Glutamatergic neuron (in vitro differentiated cells): ENCODE measurements at regions not wholly inside any gene's neighbourhood (a gene's known extent, or its start where the extent isn't known, plus 50 kb on each side); places are given as distances from the start of the nearest gene placed in this dataset.

ENCODE experiments used
- DNase-seq: peaks from one replicate; pipeline ENCODE4 v3.0.0; 2022
- H3K27ac Mint-ChIP-seq: one replicate; pipeline ENCODE4 v1.8.0; 2020; ENCODE audit warnings: mild to moderate bottlenecking, mixed read lengths, inconsistent platforms; ENCODE audit not compliant: unreplicated experiment
- H3K27me3 Mint-ChIP-seq: one replicate; pipeline ENCODE4 v1.8.0; 2020; ENCODE audit warnings: mild to moderate bottlenecking, moderate library complexity, mixed read lengths, inconsistent platforms; ENCODE audit not compliant: unreplicated experiment
- H3K36me3 Mint-ChIP-seq: one replicate; pipeline ENCODE4 v1.8.0; 2020; ENCODE audit warnings: mild to moderate bottlenecking, mixed read lengths, inconsistent platforms; ENCODE audit not compliant: unreplicated experiment
- H3K4me1 Mint-ChIP-seq: one replicate; pipeline ENCODE4 v1.8.0; 2020; ENCODE audit warnings: mild to moderate bottlenecking, low read depth, mixed read lengths, inconsistent platforms; ENCODE audit not compliant: unreplicated experiment
- H3K4me3 Mint-ChIP-seq: one replicate; pipeline ENCODE4 v1.8.0; 2020; ENCODE audit warnings: mild to moderate bottlenecking, mixed read lengths, inconsistent platforms; ENCODE audit not compliant: unreplicated experiment
- H3K9me3 Mint-ChIP-seq: one replicate; pipeline ENCODE4 v1.8.0; 2020; ENCODE audit warnings: mild to moderate bottlenecking, moderate library complexity, mixed read lengths, inconsistent platforms; ENCODE audit not compliant: unreplicated experiment
- CTCF ChIP-seq: fragments of 200-600 bp; sonication (generic); IDR thresholded peaks from one replicate; pipeline ENCODE4 v1.5.0; 2021; ENCODE audit not compliant: partially characterized antibody, unreplicated experiment

GRCh38 chr10:89853781-89854191, 152.4 kb downstream of the KIF20B start:
- Mint-ChIP-seq H3K27ac (no peak overlapping the region), H3K9me3 (peaks cover 2% of the 10 kb centered on the region), H3K4me3 (no peak overlapping the region), H3K4me1 (peaks cover 4% of the 10 kb centered on the region), H3K36me3 (peaks cover 5% of the 10 kb centered on the region), H3K27me3 (no peaks in the 10 kb centered on the region)
- peak; percentile 57 for DNase-seq
- TF ChIP-seq CTCF = peak; percentile 56

GRCh38 chr10:89857431-89858042, 156.1 kb downstream of the KIF20B start:
- no peak overlapping the region for H3K27ac Mint-ChIP-seq

GRCh38 chr10:89861199-89861573, 159.8 kb downstream of the KIF20B start:
- no peak for TF ChIP-seq CTCF
- no peak overlapping the region for H3K27ac Mint-ChIP-seq
- H3K27me3 Mint-ChIP-seq = no peaks in the 10 kb centered on the region
- H3K36me3 Mint-ChIP-seq = no peaks in the 10 kb centered on the region
- no peaks in the 10 kb centered on the region for H3K9me3 Mint-ChIP-seq
- H3K4me3 Mint-ChIP-seq = no peak overlapping the region
- DNase-seq = no peak
- H3K4me1 Mint-ChIP-seq = no peaks in the 10 kb centered on the region

More at GRCh38 chr10:89857431-89858042, 156.1 kb downstream of the KIF20B start:
- Mint-ChIP-seq H3K4me3 (no peak overlapping the region), H3K9me3 (no peaks in the 10 kb centered on the region), H3K27me3 (no peaks in the 10 kb centered on the region), H3K36me3 (peaks cover 4% of the 10 kb centered on the region), H3K4me1 (no peaks in the 10 kb centered on the region)
- no peak for DNase-seq
- no peak for TF ChIP-seq CTCF

- Mint-ChIP-seq H3K9me3 (no peaks in the 10 kb centered on the region), H3K27me3 (no peaks in the 10 kb centered on the region), H3K36me3 (no peaks in the 10 kb centered on the region), H3K4me1 (no peaks in the 10 kb centered on the region), H3K4me3 (no peak overlapping the region), H3K27ac (no peak overlapping the region)
- DNase-seq = no peak
- no peak for TF ChIP-seq CTCF
Observed at GRCh38 chr10:89861584-89862301, 160.4 kb downstream of the KIF20B start.

GRCh38 chr10:89867964-89868363, 166.6 kb downstream of the KIF20B start:
- Mint-ChIP-seq H3K4me3 (no peak overlapping the region), H3K4me1 (no peaks in the 10 kb centered on the region), H3K36me3 (no peaks in the 10 kb centered on the region), H3K27ac (no peak overlapping the region), H3K27me3 (no peaks in the 10 kb centered on the region), H3K9me3 (no peaks in the 10 kb centered on the region)
- DNase-seq = no peak
- no peak for TF ChIP-seq CTCF
